ENCODE measurements at regions not wholly inside any gene's neighbourhood (a gene's known extent, or its start where the extent isn't known, plus 50 kb on each side); places are given as distances from the start of the nearest gene placed in this dataset.

DNA sequence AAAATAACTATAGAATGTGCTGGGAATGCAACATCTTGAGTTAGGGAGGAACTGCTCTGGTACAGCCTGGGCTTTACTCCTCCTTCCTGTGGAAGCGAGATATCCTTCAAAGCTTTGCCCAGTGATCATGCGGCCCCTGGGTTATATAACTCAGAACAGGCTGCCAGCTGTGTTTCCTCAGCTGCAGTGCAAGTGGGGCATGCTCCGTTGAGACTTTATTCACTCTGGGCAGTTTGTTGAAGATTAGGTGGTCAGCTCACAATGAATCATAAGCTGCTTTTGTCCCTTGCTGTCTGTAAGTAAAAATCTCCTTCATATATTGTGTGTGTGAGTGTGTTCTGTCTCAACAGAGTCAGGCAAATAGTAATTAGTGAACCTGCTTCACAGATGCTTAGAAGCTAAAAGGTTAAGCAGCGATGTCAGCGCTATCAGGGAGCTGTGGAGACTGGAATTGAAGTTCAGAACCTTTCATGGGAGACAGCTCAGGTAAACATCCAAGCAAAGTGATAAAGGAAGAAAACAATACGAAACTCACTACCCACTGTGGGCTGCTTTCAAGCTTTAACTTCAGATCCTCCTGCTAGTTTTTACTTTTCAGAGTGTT lies 688.4 kb downstream of the HTR1B start:
- TF ChIP-seq POLR2A (IDR thresholded peaks at IDR 0.05; ENCODE audit: low read depth, low read length) (no peak), POLR2AphosphoS5 (IDR thresholded peaks at IDR 0.05; ENCODE audit: low read depth, low read length) (no peak), TAF1 (IDR thresholded peaks at IDR 0.05; ENCODE audit: borderline replicate concordance, low read depth, low read length) (no peak)
